Mucosa of rectum (tissue), 2 donors: ENCODE measurements at regions not wholly inside any gene's neighbourhood (a gene's known extent, or its start where the extent isn't known, plus 50 kb on each side); places are given as distances from the start of the nearest gene placed in this dataset.
"Not testable (repeated sequence)": the region's sequence is repeated elsewhere in the genome, so short reads cannot be mapped to it uniquely, and the experiment has no call there.

Source experiments
- H3K27ac ChIP-seq, 2 donors: one replicate each; pipeline ENCODE4 v1.7.0; 2013; ENCODE audit warnings: inconsistent platforms in 2 of 2, low read depth in 2 of 2, low read length in 2 of 2
- H3K27me3 ChIP-seq, 2 donors: one replicate each; pipeline ENCODE4 v1.7.0; 2013; ENCODE audit warnings: low read length in 2 of 2; ENCODE audit not compliant: control insufficient read depth in 2 of 2, insufficient read depth in 2 of 2
- H3K36me3 ChIP-seq, 2 donors: one replicate each; pipeline ENCODE4 v1.7.0; 2013; ENCODE audit warnings: low read length in 2 of 2; ENCODE audit not compliant: control insufficient read depth in 2 of 2, insufficient read depth in 2 of 2
- H3K4me1 ChIP-seq, 2 donors: one replicate each; pipeline ENCODE4 v1.7.0; 2013; ENCODE audit warnings: low read length in 2 of 2, mild to moderate bottlenecking in 1 of 2; ENCODE audit not compliant: control insufficient read depth in 2 of 2, insufficient read depth in 2 of 2
- H3K4me3 ChIP-seq, 2 donors: one replicate each; pipeline ENCODE4 v1.7.0; 2013; ENCODE audit warnings: low read length in 2 of 2
- H3K9ac ChIP-seq, 2 donors: one replicate each; pipeline ENCODE4 v1.7.0; 2013; ENCODE audit warnings: low read length in 2 of 2, low read depth in 1 of 2, mild to moderate bottlenecking in 1 of 2
- H3K9me3 ChIP-seq, 2 donors: one replicate each; pipeline ENCODE4 v1.7.0; 2013; ENCODE audit warnings: low read length in 2 of 2; ENCODE audit not compliant: control insufficient read depth in 2 of 2
- donor health status: healthy.
- donor health status: Normal muscosa, but diverticular disease.

DNA sequence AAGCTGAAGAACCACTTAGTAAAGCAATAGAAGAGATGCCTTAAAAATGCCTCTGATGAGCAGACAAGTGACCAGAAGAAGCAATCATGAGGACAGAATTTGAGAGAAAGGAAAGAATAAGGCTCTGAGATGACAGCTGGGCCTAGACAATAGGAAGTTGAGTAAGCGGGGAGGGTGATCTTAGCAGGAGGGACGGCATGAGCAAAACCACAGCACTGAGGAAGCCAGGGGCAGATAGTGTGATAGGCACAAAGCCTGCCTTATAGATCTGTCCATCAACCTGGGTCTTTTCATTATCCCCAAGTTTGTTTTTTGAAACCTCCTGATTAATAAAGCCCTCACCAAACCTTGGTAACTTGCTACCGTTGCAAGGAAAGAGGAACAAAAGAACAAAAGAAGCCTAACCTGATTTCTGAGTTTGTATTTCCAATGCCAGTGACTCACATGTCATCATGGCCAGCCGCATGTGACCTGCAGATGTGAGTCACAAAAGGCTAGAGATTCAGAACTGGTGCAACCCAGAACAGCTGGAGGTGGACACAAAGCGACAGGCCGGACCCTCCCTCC, 55.7 kb upstream of the PPARGC1A start:
- no peak overlapping the region for H3K27ac ChIP-seq
- H3K4me3 ChIP-seq: no peak overlapping the region
- no peaks in the 10 kb centered on the region for H3K9me3 ChIP-seq

DNA sequence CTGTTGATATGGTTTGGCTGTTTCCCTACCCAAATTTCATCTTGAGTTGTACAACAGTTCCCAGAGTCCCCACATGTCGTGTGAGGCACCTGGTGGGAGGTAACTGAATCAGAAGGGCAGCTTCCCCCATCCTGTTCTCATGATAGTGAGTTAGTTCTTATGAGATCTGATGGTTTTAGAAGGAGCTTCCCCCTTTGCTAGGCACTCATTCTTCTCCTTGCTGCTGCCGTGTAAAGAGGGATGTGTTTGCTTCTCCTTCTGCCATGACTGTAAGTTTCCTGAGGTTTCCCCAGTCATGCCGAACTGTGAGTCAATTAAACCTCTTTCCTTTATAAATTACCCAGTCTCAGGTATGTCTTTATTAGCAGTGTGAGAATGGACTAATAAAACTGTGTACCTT, 54.7 kb upstream of the PPARGC1A start:
- H3K4me1 ChIP-seq, H3K27ac ChIP-seq, H3K36me3 ChIP-seq, H3K9me3 ChIP-seq, H3K27me3 ChIP-seq, H3K4me3 ChIP-seq, H3K9ac ChIP-seq: not testable (repeated sequence)

More for the DNA sequence above, 55.7 kb upstream of the PPARGC1A start:
- H3K27me3 ChIP-seq: no peaks in the 10 kb centered on the region
- no peaks in the 10 kb centered on the region for H3K4me1 ChIP-seq
- no peaks in the 10 kb centered on the region for H3K36me3 ChIP-seq
- no peak overlapping the region for H3K9ac ChIP-seq

DNA sequence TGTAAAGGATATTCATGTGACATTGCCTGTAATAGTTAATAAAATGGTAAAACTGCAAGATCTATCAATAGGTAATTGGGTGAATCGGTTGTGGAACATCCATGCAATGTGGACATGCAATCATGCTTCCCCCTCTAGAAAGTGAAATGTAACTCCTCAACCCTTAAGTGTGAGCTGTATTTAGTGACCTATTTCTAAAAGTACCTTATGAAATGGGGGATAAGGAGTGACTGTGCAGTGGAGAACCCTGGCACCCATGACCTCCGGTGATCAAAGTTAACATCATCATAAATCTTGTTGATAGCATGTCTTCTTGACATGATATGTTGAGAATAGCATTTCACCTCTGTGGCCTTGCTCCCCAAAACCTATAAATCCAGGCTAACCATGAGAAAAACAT, 53.6 kb upstream of the PPARGC1A start:
- H3K27me3 ChIP-seq: no peaks in the 10 kb centered on the region
- H3K4me3 ChIP-seq: no peak overlapping the region
- no peaks in the 10 kb centered on the region for H3K4me1 ChIP-seq
- H3K9me3 ChIP-seq: no peaks in the 10 kb centered on the region
- no peaks in the 10 kb centered on the region for H3K36me3 ChIP-seq
- no peak overlapping the region for H3K27ac ChIP-seq
- no peak overlapping the region for H3K9ac ChIP-seq

DNA sequence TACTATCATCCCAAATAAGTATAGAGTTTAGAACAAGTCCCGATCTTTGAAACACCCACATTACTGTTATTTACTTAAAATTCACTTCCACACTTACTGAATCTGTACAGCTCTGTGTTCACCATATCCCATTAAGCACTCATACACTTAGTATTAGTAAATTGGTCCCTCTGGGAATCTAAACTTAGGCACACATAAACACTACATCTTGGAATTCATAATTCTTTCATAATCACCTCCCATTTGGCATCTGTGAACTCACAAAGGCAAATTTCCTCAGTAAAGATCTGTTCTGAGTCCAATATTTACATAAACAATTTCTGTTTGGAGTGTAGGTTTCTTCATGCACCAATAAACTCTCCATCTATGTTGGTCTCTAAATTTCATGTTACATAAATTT, 52.6 kb upstream of the PPARGC1A start:
- Histone ChIP-seq H3K4me3 (no peak overlapping the region), H3K27ac (no peak overlapping the region), H3K36me3 (no peaks in the 10 kb centered on the region), H3K27me3 (no peaks in the 10 kb centered on the region), H3K9me3 (no peaks in the 10 kb centered on the region), H3K9ac (no peak overlapping the region), H3K4me1 (no peaks in the 10 kb centered on the region)
